Activated T-helper 1 cell treated with anti-CD3 and anti-CD28 coated beads, Interleukin-12 subunit alpha, Interleukin-12 subunit beta, Interleukin-2, Interleukin-4 antibody, amounts not matched to agents 30 ng/mL and 10 ng/mL and 1 ng/mL, durations not matched to agents 14 hours and 24 hours and 36 hours (primary cell): ENCODE measurements at regions not wholly inside any gene's neighbourhood (a gene's known extent, or its start where the extent isn't known, plus 50 kb on each side); places are given as distances from the start of the nearest gene placed in this dataset.

ENCODE experiments used
- DNase-seq: peaks from one replicate; pipeline ENCODE4 v3.0.0; 2021; ENCODE audit warnings: low spot score
- H3K27ac Mint-ChIP-seq: one replicate; pipeline ENCODE4 v1.8.0; 2021; ENCODE audit warnings: mild to moderate bottlenecking, mixed read lengths
- H3K27me3 Mint-ChIP-seq: one replicate; pipeline ENCODE4 v1.8.0; 2022; ENCODE audit warnings: mild to moderate bottlenecking, moderate library complexity, mixed read lengths; ENCODE audit not compliant: insufficient read depth
- H3K36me3 Mint-ChIP-seq: one replicate; pipeline ENCODE4 v1.8.0; 2021; ENCODE audit warnings: low read depth, mixed read lengths
- H3K4me1 Mint-ChIP-seq: one replicate; pipeline ENCODE4 v1.8.0; 2021; ENCODE audit warnings: low read depth, mixed read lengths
- H3K4me3 Mint-ChIP-seq: one replicate; pipeline ENCODE4 v1.8.0; 2021; ENCODE audit warnings: mild to moderate bottlenecking, moderate library complexity, mixed read lengths
- H3K9me3 Mint-ChIP-seq: one replicate; pipeline ENCODE4 v1.8.0; 2021; ENCODE audit warnings: mixed read lengths
- intact Hi-C: fragments of 100-400 bp; cut with micrococcal nuclease; formaldehyde crosslinking; loops from one replicate; pipeline ENCODE4 v1.15.1; 2024

- H3K27me3 Mint-ChIP-seq, result peaks cover 2% of the 10 kb centered on the region
- no peak for DNase-seq
- no peak overlapping the region for H3K4me3 Mint-ChIP-seq
- H3K9me3 Mint-ChIP-seq, result no peaks in the 10 kb centered on the region
- H3K27ac Mint-ChIP-seq, result no peak overlapping the region
- no peaks in the 10 kb centered on the region for H3K36me3 Mint-ChIP-seq
- intact Hi-C loops, result no loop called here
- no peaks in the 10 kb centered on the region for H3K4me1 Mint-ChIP-seq
These were observed 259.4 kb upstream of the CD180 start for GRCh38 chr5:67455970-67456369.

GRCh38 chr5:67454957-67455561 lies 258.5 kb upstream of the CD180 start:
- H3K9me3 Mint-ChIP-seq, result no peaks in the 10 kb centered on the region
- H3K4me3 Mint-ChIP-seq, result no peak overlapping the region
- H3K4me1 Mint-ChIP-seq, result no peaks in the 10 kb centered on the region
- DNase-seq, result no peak
- intact Hi-C loops, result no loop called here
- no peak overlapping the region for H3K27ac Mint-ChIP-seq
- H3K27me3 Mint-ChIP-seq, result peaks cover 2% of the 10 kb centered on the region
- H3K36me3 Mint-ChIP-seq, result no peaks in the 10 kb centered on the region

- Mint-ChIP-seq H3K36me3 (no peaks in the 10 kb centered on the region), H3K27ac (no peak overlapping the region), H3K9me3 (no peaks in the 10 kb centered on the region), H3K27me3 (no peaks in the 10 kb centered on the region), H3K4me1 (no peaks in the 10 kb centered on the region), H3K4me3 (no peak overlapping the region)
- no peak for DNase-seq
- intact Hi-C loops, result no loop called here
These were observed 256.7 kb upstream of the CD180 start for GRCh38 chr5:67453111-67453905.

GRCh38 chr5:67451640-67452279 lies 255.2 kb upstream of the CD180 start:
- no peaks in the 10 kb centered on the region for H3K36me3 Mint-ChIP-seq
- H3K9me3 Mint-ChIP-seq, result no peaks in the 10 kb centered on the region
- H3K27ac Mint-ChIP-seq, result no peak overlapping the region
- intact Hi-C loops, result no loop called here
- no peak overlapping the region for H3K4me3 Mint-ChIP-seq
- DNase-seq, result no peak
- no peaks in the 10 kb centered on the region for H3K4me1 Mint-ChIP-seq
- no peaks in the 10 kb centered on the region for H3K27me3 Mint-ChIP-seq

- Mint-ChIP-seq H3K27me3 (no peaks in the 10 kb centered on the region), H3K4me1 (no peaks in the 10 kb centered on the region), H3K27ac (no peak overlapping the region), H3K36me3 (no peaks in the 10 kb centered on the region), H3K4me3 (no peak overlapping the region), H3K9me3 (no peaks in the 10 kb centered on the region)
- intact Hi-C loops, result no loop called here
- DNase-seq, result no peak
These were observed 251.1 kb upstream of the CD180 start for GRCh38 chr5:67447732-67448131.

GRCh38 chr5:67437905-67438845 lies 241.6 kb upstream of the CD180 start:
- Mint-ChIP-seq H3K27ac (no peak overlapping the region), H3K4me3 (no peak overlapping the region), H3K9me3 (no peaks in the 10 kb centered on the region), H3K4me1 (no peaks in the 10 kb centered on the region), H3K36me3 (no peaks in the 10 kb centered on the region), H3K27me3 (no peaks in the 10 kb centered on the region)
- intact Hi-C loops, result no loop called here
- no peak for DNase-seq

- no peaks in the 10 kb centered on the region for H3K4me1 Mint-ChIP-seq
- intact Hi-C loops, result no loop called here
These were observed 238.4 kb upstream of the CD180 start for GRCh38 chr5:67435032-67435431.

GRCh38 chr5:67434466-67434865 lies 237.9 kb upstream of the CD180 start:
- Mint-ChIP-seq H3K9me3 (no peaks in the 10 kb centered on the region), H3K27me3 (no peaks in the 10 kb centered on the region)
- intact Hi-C loops, result no loop called here

More at GRCh38 chr5:67435032-67435431, 238.4 kb upstream of the CD180 start:
- Mint-ChIP-seq H3K27ac (no peak overlapping the region), H3K36me3 (no peaks in the 10 kb centered on the region), H3K4me3 (no peak overlapping the region), H3K9me3 (no peaks in the 10 kb centered on the region), H3K27me3 (no peaks in the 10 kb centered on the region)
- no peak for DNase-seq

GRCh38 chr5:67432606-67433005 lies 236.0 kb upstream of the CD180 start:
- Mint-ChIP-seq H3K9me3 (no peaks in the 10 kb centered on the region), H3K4me3 (no peak overlapping the region), H3K36me3 (no peaks in the 10 kb centered on the region), H3K27me3 (no peaks in the 10 kb centered on the region), H3K4me1 (no peaks in the 10 kb centered on the region), H3K27ac (no peak overlapping the region)
- intact Hi-C loops, result no loop called here
- no peak for DNase-seq

More at GRCh38 chr5:67434466-67434865, 237.9 kb upstream of the CD180 start:
- DNase-seq, result no peak
- H3K4me3 Mint-ChIP-seq, result no peak overlapping the region
- H3K4me1 Mint-ChIP-seq, result no peaks in the 10 kb centered on the region
- no peak overlapping the region for H3K27ac Mint-ChIP-seq
- H3K36me3 Mint-ChIP-seq, result no peaks in the 10 kb centered on the region

GRCh38 chr5:67431191-67431590 lies 234.6 kb upstream of the CD180 start:
- no peak for DNase-seq
- Mint-ChIP-seq H3K9me3 (no peaks in the 10 kb centered on the region), H3K4me3 (no peak overlapping the region), H3K27me3 (no peaks in the 10 kb centered on the region), H3K4me1 (no peaks in the 10 kb centered on the region), H3K36me3 (no peaks in the 10 kb centered on the region), H3K27ac (no peak overlapping the region)
- intact Hi-C loops, result no loop called here

GRCh38 chr5:67427850-67428298 lies 231.3 kb upstream of the CD180 start:
- DNase-seq, result no peak
- H3K9me3 Mint-ChIP-seq, result no peaks in the 10 kb centered on the region
- intact Hi-C loops, result no loop called here
- no peak overlapping the region for H3K4me3 Mint-ChIP-seq
- no peaks in the 10 kb centered on the region for H3K4me1 Mint-ChIP-seq
- H3K27ac Mint-ChIP-seq, result no peak overlapping the region
- no peaks in the 10 kb centered on the region for H3K36me3 Mint-ChIP-seq
- no peaks in the 10 kb centered on the region for H3K27me3 Mint-ChIP-seq

- intact Hi-C loops, result no loop called here
- Mint-ChIP-seq H3K4me1 (peaks cover 3% of the 10 kb centered on the region), H3K9me3 (peaks cover 3% of the 10 kb centered on the region), H3K27ac (no peak overlapping the region), H3K36me3 (peaks cover under 1% of the 10 kb centered on the region), H3K4me3 (no peak overlapping the region), H3K27me3 (no peaks in the 10 kb centered on the region)
- DNase-seq, result no peak
These were observed 230.6 kb upstream of the CD180 start for GRCh38 chr5:67426961-67427849.
